ENCODE measurements at regions not wholly inside any gene's neighbourhood (a gene's known extent, or its start where the extent isn't known, plus 50 kb on each side); places are given as distances from the start of the nearest gene placed in this dataset.
A peak's percentile ranks its signal among the peaks of the same experiment; 100 is the strongest.

DNA sequence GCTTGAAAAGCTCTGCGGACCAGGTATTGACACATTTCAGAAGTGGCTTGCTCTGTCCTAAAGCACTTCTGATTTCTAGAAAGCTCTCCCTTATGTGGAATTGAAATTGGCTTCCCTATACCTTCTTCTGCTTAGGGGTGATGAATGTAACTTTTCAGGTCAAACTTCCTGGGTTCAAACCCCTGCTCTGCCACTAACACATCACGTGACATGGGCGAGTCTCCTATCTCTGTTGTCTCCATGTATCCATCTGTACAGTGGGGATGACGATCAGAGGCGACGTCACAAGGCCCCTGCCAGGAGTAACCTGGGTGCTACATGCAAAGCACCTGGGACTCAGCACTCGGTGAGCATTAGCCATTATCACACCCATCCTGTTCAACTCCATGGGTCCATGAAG is 73.7 kb upstream of the PIWIL1 start:
- WGBS (ENCODE audit: low lambda C conversion rate), result 16% methylated on average over 4 of the region's 7 CpGs
- DNase-seq (ENCODE audit: low spot score) (no peak), FAIRE-seq (no peak), ATAC-seq (no peak)
- Histone ChIP-seq H3K4me1 (ENCODE audit: insufficient read depth, low read length) (no peaks in the 10 kb centered on the region), H3K4me2 (ENCODE audit: low read depth, low read length) (no peak overlapping the region), H3K9ac (ENCODE audit: insufficient read depth, low read depth, low read length) (no peak overlapping the region), H3K36me3 (replicated peaks in 1 of 2; ENCODE audit: control insufficient read depth in 1 of 2, insufficient read depth in 2 of 2, low read length in 2 of 2) (no peaks in the 10 kb centered on the region), H3K27ac (ENCODE audit: extremely low read length, insufficient read depth, low read length) (no peak overlapping the region), H3K4me3 (replicated peaks in 1 of 3; ENCODE audit: insufficient read depth in 1 of 3, low read depth in 2 of 3, low read length in 3 of 3) (no peak overlapping the region), H2AFZ (ENCODE audit: low read length) (no peak overlapping the region), H3K9me3 (ENCODE audit: low read length) (no peaks in the 10 kb centered on the region), H4K20me1 (ENCODE audit: insufficient read depth, low read length) (no peaks in the 10 kb centered on the region), H3K79me2 (ENCODE audit: insufficient read depth, low read length) (no peaks in the 10 kb centered on the region), H3K27me3 (ENCODE audit: control insufficient read depth in 1 of 2, insufficient read depth in 2 of 2, low read length in 2 of 2) (peaks cover 0 to 7% of the 10 kb centered on the region in 2 experiments; a peak in 1 of 5 replicates)
- CTCF ChIA-PET (ENCODE audit: low intra/inter-chr PET ratio, low total read pairs), result no interaction called here
- no TSS peak for BruUV-seq (replicated peaks)
- intact Hi-C loops (cut with micrococcal nuclease; ENCODE audit: unreplicated experiment), result no loop called here
- POLR2A ChIA-PET, result no interaction called here
- no peak for TF ChIP-seq CEBPG (CRISPR knock-in tag; IDR thresholded peaks at IDR 0.05)
- TF ChIP-seq RCOR2 (CRISPR knock-in tag; IDR thresholded peaks at IDR 0.05), result no peak
- TF ChIP-seq, protein P1, sequence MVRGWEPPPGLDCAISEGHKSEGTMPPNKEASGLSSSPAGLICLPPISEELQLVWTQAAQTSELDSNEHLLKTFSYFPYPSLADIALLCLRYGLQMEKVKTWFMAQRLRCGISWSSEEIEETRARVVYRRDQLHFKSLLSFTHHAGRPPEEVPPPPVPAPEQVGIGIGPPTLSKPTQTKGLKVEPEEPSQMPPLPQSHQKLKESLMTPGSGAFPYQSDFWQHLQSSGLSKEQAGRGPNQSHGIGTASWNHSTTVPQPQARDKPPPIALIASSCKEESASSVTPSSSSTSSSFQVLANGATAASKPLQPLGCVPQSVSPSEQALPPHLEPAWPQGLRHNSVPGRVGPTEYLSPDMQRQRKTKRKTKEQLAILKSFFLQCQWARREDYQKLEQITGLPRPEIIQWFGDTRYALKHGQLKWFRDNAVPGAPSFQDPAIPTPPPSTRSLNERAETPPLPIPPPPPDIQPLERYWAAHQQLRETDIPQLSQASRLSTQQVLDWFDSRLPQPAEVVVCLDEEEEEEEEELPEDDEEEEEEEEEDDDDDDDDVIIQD (CRISPR knock-in tag; IDR thresholded peaks at IDR 0.05; ENCODE audit: low read depth), result no peak
- TF ChIP-seq CREB1 (IDR thresholded peaks at IDR 0.05), result 0 out of 2 replicates have a peak, but pooled peaks have one; percentile 22
- TF ChIP-seq CREB1 (CRISPR knock-in tag; IDR thresholded peaks at IDR 0.05), result no peak
- TF ChIP-seq RAD51 (IDR thresholded peaks at IDR 0.05; ENCODE audit: borderline replicate concordance), result peak; percentile 81
- TF ChIP-seq FOXK1 (CRISPR knock-in tag; IDR thresholded peaks at IDR 0.05; ENCODE audit: borderline replicate concordance, low read depth), result no peak
- TF ChIP-seq, protein P2, sequence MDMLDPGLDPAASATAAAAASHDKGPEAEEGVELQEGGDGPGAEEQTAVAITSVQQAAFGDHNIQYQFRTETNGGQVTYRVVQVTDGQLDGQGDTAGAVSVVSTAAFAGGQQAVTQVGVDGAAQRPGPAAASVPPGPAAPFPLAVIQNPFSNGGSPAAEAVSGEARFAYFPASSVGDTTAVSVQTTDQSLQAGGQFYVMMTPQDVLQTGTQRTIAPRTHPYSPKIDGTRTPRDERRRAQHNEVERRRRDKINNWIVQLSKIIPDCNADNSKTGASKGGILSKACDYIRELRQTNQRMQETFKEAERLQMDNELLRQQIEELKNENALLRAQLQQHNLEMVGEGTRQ (IDR thresholded peaks at IDR 0.05; ENCODE audit: low read depth, low read length), result peak; percentile 29; the same call in 1 of the 2 replicates
- TF ChIP-seq, protein P2 (CRISPR knock-in tag; IDR thresholded peaks at IDR 0.05; ENCODE audit: borderline replicate concordance), result no peak
- no peak for TF ChIP-seq GZF1 (CRISPR knock-in tag; IDR thresholded peaks at IDR 0.05)
- TF ChIP-seq ZNF607 (CRISPR knock-in tag; IDR thresholded peaks at IDR 0.05; ENCODE audit: borderline replicate concordance), result no peak
- in situ Hi-C loops (cut with HindIII; ENCODE audit: extremely low pct_ligation_motif_present, low pct_unique_long_range_greater_than_20kb), result no loop called here
